HUES6 (cell line): ENCODE measurements at regions not wholly inside any gene's neighbourhood (a gene's known extent, or its start where the extent isn't known, plus 50 kb on each side); places are given as distances from the start of the nearest gene placed in this dataset.

ENCODE experiments used
- H3K27ac ChIP-seq: 2 replicates; pipeline ENCODE4 v1.7.0; 2013; ENCODE audit warnings: low read depth, mild to moderate bottlenecking, low read length, inconsistent platforms
- H3K27me3 ChIP-seq: 2 replicates; pipeline ENCODE4 v1.6.1; 2013; ENCODE audit warnings: low read length; ENCODE audit not compliant: control insufficient read depth, insufficient read depth
- H3K36me3 ChIP-seq: 2 replicates; pipeline ENCODE4 v1.6.1; 2013; ENCODE audit warnings: low read length; ENCODE audit not compliant: control insufficient read depth, insufficient read depth
- H3K4me1 ChIP-seq: 2 replicates; pipeline ENCODE4 v1.6.1; 2013; ENCODE audit warnings: low read length; ENCODE audit not compliant: control insufficient read depth, insufficient read depth
- H3K4me3 ChIP-seq: 2 replicates; pipeline ENCODE4 v1.5.1; 2013; ENCODE audit warnings: low read depth, low read length
- H3K9ac ChIP-seq: one replicate; pipeline ENCODE4 v1.6.1; 2013; ENCODE audit warnings: mild to moderate bottlenecking, low read length
- H3K9me3 ChIP-seq: 2 replicates; pipeline ENCODE4 v1.6.1; 2013; ENCODE audit warnings: low read depth, low read length; ENCODE audit not compliant: control insufficient read depth, insufficient read depth

GRCh38 chr13:52906122-52906903 lies 57.9 kb upstream of the PCDH8 start:
- H3K4me1 ChIP-seq = peaks cover 46% of the 10 kb centered on the region
- H3K9ac ChIP-seq = no peak overlapping the region
- no peaks in the 10 kb centered on the region for H3K9me3 ChIP-seq
- no peak overlapping the region for H3K27ac ChIP-seq
- no peaks in the 10 kb centered on the region for H3K36me3 ChIP-seq
- H3K27me3 ChIP-seq = no peaks in the 10 kb centered on the region
- H3K4me3 ChIP-seq = no peak overlapping the region

- no peaks in the 10 kb centered on the region for H3K36me3 ChIP-seq
- H3K27me3 ChIP-seq = no peaks in the 10 kb centered on the region
- H3K9ac ChIP-seq = no peak overlapping the region
- no peak overlapping the region for H3K4me3 ChIP-seq
- H3K9me3 ChIP-seq = no peaks in the 10 kb centered on the region
- H3K4me1 ChIP-seq = peaks cover 46% of the 10 kb centered on the region
- no peak overlapping the region for H3K27ac ChIP-seq
These were observed 57.3 kb upstream of the PCDH8 start for GRCh38 chr13:52905701-52906100.

GRCh38 chr13:52903320-52903719 lies 54.9 kb upstream of the PCDH8 start:
- Histone ChIP-seq H3K36me3 (no peaks in the 10 kb centered on the region), H3K27me3 (no peaks in the 10 kb centered on the region), H3K4me1 (peaks cover 57% of the 10 kb centered on the region), H3K9me3 (no peaks in the 10 kb centered on the region), H3K27ac (no peak overlapping the region), H3K4me3 (no peak overlapping the region), H3K9ac (no peak overlapping the region)

GRCh38 chr13:52899206-52899605 lies 50.8 kb upstream of the PCDH8 start:
- peaks cover 38% of the 10 kb centered on the region for H3K4me1 ChIP-seq
- H3K36me3 ChIP-seq = no peaks in the 10 kb centered on the region
- no peaks in the 10 kb centered on the region; the same call in 1 of the 2 replicates for H3K27me3 ChIP-seq
- no peak overlapping the region for H3K4me3 ChIP-seq
- no peaks in the 10 kb centered on the region for H3K9me3 ChIP-seq
- no peak overlapping the region for H3K27ac ChIP-seq
- no peak overlapping the region for H3K9ac ChIP-seq
